Medulla oblongata (tissue), 1 donor: ENCODE measurements at regions not wholly inside any gene's neighbourhood (a gene's known extent, or its start where the extent isn't known, plus 50 kb on each side); places are given as distances from the start of the nearest gene placed in this dataset.

ENCODE experiments used
- DNase-seq: peaks from one replicate; pipeline ENCODE4 v3.0.0-alpha.2; 2015; ENCODE audit errors: extremely low spot score

DNA sequence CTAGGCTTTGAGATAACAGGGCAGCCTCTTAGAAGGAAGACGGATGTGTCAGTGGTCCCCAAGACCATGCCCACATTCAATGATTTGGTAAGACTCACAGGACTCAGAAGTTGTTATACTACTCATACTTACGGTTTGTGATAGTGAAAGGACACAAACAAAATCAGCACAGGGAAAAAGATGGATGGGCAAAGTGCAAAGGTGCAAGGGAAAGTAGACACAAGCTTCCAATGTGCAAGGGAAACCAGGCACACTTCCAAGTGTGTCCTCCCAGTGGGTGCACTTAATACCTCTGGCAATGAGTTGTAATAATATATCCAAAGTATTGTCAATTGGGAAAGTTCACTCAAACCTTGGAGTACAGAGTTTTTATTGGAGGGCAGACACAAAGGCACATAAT, 53.8 kb upstream of the VCX start:
- DNase-seq: no peak

DNA sequence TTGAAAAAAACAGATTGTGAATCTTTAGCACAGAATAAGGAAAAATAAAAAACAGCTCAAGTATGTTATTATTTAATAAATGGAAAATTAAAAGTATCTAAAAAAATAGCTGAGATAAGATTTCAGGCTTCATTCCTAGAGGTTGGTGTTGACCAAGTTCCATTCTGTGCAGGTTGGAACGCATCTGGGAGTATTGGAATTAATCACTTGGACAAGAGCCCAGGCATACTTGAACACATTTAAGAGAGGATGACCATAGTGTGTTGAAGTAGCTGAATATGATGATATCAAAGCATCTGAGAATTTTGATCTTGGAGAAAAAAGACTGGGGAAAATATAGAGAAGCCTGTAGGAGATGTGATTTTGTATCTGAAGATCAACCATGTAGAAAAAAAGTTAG, 54.6 kb upstream of the VCX start:
- DNase-seq: no peak

DNA sequence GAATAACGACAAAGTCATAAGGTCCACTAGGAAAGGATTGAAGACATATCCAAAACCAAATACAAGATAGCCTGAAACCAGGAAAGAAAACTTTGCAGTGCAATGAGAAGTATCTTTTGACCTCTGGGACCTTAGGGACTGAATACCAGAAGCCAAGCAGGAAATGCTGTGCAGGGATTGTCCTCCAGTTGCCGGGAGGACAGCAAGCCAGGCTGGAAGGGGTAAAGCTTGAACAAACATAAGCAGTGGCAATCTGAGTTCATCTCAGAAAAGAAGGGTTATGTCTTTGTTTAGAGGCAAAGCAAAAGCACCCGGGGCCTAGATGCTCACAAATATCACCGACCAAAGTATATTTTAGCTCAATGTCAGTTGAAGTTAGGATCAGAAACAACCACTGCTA, 55.3 kb upstream of the VCX start:
- DNase-seq: no peak

DNA sequence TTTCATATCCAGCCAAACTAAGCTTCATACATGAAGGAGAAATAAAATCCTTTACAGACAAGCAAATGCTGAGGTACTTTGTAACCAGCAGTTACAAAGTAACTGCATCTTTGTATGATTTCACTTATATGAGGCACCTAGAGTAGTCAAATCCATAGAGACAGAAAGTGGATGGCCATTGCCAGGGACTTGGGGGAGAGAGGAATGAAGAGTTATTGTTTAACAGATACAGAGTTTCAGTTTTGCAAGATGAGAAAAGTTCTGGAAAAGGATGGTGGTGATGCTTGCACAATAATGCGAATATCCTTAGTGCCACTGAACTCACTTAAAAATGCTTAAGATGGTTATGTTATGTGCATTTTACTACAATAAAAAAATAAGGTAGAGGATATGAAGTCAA, 58.4 kb upstream of the VCX start:
- no peak for DNase-seq

DNA sequence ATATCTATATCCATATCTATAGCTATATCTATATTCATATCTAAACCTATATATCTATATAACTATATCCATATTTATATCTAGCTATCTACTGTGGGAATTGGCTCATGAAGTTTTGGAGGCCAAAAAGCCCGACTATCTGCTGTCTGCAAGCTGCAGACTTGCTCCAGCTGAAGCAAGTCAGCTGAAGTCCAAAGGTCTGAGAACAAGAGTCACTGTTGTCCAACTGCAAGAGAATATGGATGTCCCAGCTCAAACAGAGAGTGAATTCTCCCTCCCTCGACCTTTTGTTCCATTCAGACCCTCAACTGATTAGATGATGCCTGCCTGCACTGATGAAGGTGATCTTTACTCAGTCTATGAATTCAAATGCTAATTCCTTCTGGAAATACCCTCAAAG, 63.3 kb upstream of the VCX start:
- DNase-seq: no peak

DNA sequence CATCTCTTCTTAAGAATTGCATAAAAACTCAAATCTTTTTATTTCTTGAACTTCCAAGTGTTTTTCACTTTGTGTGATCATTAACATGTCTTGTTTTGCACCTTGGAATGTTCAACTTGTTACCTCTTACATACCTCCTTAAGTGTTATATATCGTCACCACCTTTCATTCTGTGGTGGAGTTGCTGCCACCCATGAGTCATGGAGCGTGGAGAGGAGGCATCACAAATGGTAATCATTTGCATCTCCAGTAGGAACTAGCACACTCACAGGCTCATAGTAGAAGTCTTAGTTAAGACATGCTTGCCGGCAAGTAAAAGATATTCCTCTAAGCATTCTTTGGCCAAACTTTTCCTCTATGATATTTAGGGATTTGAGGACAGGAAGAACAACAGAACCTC, 67.0 kb upstream of the VCX start:
- no peak for DNase-seq

DNA sequence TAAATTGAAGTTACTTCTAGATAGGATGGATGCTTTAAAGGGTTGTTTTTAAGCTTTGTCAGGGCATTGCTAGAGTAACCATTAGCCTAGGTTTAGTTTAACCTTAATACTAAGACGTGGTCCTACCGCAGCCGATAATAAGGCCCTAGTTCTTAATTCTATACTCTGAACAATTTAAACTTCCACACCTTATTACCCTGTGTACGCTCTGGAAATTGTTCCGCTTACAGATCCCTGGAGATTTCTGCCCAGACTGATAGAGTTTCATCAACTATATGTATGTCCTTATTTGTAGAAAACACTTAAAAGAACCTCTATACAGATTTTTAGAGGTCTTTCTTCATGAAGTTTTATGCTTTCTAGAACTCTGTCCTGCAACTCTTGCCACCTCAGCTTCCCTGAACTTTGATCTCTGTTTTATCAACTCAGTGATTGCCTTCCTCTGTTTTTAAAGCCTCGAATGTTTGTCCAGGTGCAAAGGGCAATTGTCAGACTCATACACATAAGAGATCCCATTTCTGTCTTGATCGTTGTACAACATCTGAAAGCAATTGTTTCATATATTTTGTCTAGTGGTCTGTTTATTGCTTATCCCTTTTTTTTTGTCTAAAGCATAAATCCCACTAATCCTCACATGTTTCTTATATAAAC, 71.1 kb upstream of the VCX start:
- DNase-seq: no peak

DNA sequence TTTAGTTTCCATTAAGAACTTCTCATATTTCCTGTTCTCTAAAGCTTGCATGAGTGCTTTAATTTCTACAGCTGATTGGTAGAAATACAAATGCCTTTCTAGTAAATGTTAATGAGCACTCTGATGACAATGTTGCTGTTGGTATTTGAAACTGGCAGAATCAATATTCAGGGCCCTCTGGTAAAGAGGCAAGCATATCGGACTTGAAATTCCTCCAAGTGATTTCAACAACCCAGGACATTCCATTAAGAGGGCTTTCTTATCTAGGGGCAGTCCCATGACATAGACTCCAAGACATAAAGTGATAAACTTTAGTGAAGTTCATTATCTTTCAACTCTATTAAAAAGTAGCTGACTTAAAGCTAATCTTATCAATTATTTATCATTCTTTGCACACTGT, 83.1 kb upstream of the VCX start:
- no peak for DNase-seq

DNA sequence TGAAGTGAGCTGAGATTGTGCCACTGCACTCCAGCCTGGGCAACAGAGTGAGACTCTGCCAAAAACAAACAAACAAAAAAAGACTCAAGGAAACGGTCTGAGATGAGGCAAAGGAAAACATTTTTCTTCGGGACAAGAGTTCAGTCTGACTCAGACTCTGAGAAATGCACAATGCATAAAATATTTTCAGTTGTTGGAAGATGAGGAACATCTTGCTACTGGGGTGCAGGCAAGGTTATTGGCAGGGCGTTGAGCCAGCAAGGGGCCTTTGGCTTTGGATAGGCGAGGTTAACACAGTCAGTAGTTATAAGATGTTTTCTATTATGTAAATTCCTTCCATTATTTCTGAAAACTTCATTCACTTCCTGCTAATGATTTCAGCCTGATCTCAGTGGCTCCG, 96.1 kb upstream of the VCX start:
- DNase-seq: no peak

DNA sequence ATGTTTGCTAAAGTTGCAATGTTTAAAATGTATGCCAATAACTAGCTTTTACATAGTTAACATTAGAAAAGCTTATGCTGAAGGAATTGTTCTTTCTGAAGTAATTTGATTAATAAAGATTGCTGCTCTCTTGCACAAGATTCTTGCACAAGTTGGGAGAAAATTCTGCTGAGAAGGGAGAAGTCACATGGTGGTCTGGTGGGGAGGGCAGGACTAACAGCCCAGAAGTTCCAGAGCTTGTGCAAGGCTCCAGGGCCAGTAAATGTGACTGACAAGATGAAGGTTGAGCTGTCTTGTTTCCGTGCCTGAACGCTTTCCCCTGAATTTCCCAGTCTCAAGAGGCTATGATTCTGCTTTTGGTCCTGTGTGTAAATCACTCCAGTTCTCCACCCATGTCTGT, 112.9 kb upstream of the VCX start:
- DNase-seq: peak; percentile 1

DNA sequence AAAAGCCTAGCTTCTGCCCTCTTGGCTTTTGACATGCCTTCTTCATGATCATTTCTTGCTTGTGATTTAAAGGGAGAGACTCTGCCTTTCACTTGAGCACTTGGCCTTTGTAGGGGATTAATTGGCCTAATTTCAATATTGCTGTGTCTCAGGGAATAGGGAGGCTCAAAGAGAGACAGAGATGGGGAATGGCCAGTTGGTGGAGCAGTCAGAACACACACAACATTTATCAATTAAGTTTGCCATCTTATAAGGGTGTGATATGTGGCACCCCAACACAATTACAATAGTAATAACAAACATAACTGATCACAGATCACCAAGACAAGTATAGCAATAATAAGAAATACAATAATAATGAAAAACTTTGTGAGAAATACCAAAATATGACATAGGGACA, 122.5 kb upstream of the VCX start:
- DNase-seq: no peak

DNA sequence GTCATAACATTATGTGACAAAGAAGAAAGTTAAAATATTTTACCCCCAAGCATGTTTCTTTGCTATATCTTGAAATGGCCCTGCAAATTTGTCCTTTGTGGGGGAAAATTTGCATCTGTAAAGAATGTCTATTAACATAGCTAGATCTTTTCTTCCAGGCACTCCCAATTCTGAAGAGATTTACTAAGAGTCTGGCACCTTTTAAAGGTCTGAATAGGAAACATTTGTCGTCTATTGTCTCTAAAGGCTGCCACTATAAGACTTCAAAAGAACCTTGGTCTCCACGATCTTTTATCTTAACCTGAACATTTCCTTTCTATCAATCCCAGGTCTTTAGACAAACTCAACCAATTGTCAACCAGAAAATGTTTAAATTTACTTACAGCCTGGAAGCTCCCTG, 128.6 kb upstream of the VCX start:
- DNase-seq: no peak

DNA sequence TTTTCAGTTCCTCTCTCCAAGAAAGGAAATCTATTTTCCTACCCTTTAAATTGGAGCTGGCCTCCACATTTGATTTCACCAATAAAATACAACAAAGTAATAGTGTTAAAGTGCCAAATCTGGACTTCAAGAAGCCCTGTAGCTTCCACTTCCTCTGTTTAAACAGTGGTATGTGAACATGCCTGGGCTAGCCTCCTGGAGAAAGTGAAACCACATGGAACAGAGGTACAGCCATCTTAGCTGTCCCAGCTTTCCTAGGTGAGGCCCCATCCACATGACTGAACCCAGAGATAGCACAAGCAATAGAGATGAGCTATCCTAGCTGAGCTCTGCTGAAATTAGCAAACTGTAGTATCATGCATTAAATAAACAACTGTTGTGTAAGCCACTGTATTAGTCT, 131.8 kb upstream of the VCX start:
- no peak for DNase-seq

DNA sequence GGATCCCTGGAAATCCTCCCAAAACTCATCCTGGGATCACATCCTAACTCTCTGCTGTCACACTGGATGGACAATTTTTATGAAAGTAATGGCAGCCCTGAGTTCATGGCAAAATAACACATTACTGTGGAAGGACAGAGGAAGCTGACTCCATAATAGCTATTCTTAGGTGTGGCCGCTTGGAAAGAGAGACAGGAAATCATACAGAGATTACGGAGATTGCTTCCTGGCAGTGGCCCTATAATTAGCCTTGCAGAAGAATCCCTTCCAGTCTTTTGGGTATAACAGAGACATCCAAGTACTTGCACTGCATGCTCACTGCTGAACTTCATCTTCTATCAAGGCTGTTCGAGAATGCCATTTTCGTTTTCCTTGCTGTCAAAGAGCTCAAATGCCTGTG, 133.1 kb upstream of the VCX start:
- DNase-seq: no peak

DNA sequence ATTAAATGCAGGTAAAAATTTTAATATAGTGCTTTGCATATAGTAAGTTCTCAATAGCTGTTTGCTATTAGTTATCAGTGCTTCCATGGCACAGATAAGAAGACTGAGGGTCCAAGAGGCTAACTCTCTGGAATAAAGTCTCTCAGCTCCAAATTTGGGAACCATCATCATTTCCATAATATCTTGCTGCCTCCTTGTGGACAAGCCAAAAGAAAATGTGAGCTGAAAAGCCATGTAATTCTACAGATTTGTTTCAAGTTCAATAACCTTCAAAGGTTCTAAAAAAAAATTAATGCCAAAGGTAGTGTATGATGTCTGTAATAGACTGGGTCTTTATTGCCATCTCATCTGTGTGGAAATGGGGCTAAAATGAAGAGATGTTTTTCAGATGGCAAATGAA, 136.9 kb upstream of the VCX start:
- DNase-seq: no peak

DNA sequence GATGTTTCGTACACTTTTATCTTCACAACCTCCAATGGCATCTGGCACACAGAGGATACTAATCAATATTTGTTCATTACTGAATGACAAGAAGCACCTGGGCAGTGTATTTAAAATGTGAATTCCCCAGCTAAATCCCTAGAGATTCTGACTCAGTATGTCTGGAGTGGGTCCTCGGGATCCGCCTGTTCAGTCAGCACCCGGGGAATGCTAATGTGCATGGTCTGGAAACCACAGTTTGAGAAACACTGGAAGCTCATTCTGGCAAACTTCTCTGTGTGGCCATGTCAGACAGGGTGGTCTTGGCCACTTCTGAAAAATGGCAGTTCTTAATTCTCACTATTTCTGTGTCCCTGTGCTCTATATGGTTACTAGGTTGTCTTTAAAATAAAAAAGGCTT, 138.8 kb upstream of the VCX start:
- DNase-seq: no peak

DNA sequence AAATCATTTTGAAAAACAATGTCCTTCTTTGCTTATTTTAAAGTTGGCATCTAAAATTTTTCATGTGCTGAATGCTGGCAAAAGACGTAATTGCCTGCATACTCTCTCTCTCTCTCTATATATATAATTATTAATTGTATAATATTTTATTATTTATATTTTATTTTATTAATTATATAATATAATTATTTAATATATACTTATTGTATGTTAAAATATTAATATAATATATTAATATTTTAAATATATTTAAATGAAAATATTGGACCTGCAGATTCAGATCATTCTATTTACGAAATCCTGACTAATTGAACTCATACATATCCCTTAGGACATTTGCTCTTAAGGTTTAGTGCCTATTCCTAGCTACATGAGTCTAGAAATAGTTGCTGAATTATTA, 144.7 kb upstream of the VCX start:
- DNase-seq: no peak

DNA sequence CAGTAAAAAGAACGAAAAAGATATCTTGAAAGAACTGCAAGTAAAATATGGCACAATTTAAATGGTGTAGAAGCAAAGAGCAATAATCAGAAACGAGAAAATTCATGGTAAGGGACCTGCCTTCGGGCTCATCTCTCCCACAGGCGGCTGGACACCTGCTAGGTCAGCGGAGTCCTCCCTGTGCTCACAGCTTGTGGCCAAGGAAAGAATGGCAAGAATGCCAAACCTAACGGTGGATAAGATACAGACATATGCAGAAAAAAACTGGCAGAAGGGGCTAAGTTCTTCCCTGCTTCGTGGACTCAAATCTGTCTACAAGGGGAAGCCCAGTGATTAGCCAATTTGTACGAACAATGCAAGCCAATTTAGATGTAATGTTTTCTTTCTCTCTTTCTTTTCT, 152.1 kb upstream of the VCX start:
- no peak for DNase-seq

DNA sequence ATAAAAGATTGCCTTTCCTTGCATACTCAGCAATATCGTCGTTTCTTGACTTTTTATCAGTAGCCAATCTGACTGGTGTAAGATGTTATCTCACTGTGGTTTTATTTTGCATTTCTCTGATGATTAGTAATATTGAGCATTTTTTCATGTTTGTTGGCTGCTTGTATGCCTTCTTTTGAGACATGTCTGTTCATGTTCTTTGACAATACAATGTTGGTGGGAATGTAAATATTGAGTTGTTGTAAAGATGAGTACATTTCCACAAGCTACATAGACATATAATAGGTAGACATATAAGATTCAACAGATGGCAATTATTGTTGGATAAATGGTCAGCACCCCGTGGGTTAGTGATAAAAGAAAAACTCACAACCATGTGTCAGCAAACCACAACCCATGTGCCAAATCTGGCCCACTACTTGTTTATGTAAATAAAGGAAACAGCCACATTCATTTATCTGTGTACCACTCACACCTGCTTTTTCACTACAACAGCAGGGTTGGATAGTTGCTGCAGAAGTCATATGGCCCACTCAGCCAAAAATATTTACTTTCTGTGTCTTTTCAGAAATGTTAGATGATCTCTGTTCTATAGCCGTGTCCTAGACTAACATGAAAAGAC, 153.1 kb upstream of the VCX start:
- DNase-seq: no peak

DNA sequence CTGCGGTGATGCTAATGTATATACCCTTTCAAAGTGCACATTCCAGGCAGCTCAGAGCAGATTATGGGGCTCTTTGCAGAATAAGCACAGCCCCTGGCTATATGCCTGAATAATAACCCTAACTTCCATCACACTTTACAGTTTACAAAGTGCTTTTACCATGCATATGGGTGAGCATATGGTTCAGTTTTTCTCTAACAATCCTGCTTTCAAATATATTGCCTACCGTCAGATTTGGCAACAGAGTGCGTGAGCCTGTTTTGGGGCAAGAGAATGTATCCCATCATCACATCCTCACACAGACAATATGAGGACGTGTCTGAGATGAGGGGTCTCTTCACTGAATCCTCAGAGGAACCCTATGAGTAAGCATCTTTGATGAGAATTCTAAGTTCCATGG, 162.8 kb upstream of the VCX start:
- DNase-seq: no peak

DNA sequence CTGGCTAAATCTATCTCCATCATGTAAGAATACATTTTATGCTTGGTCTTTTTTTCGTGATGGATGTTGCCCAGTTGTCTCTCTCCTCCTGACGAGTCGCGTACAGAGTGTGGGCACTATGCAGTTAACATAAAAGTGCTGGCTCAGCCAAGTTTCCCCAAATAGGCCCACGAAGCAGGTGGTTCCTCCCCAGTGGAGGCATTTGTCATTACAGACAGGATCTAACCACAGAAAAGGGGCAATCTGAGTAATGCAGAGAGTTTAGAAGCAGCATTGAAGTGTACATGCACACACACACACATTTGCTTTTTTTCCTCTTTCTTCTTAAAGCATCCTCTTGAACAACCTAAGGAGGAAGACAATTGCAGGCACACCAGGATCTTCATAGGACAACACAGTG, 188.7 kb upstream of the VCX start:
- no peak for DNase-seq

DNA sequence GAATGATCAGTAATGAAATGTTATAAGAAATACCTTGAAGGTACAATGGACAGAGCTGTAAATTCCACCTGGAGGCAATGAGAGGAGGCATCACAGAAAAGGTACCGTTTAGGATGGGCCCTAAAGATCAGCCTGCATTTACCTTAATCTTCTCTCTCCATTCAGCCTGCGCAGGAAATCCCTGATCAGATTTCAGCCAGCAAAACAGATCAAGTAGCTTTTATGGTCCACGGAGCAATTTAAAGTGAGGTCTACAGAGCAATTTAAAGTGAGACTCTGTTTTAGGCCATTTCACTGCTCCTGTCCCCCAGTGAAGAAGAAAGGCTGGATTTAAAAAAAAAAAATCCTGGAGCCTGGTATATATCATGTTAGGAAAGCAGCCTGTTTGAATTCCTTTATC, 195.1 kb upstream of the VCX start:
- no peak for DNase-seq

DNA sequence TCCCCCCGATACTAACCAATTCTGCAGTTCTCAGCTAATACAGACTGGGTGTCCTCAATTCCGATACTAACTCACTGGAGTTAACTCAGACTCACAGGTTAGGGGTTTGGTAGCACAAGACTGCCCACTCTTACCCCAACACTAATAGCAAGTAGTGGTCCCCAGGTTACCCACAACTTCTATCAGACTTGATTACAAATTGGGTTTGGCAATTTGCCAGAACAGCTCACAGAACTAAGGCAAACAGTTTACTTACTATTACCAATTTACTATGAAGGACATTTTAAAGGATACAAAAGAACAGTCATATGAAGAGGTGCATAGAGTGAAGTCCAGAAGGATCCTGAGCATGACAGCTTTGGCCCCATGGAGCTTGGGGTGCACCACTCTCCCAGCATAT, 201.8 kb upstream of the VCX start:
- no peak for DNase-seq

DNA sequence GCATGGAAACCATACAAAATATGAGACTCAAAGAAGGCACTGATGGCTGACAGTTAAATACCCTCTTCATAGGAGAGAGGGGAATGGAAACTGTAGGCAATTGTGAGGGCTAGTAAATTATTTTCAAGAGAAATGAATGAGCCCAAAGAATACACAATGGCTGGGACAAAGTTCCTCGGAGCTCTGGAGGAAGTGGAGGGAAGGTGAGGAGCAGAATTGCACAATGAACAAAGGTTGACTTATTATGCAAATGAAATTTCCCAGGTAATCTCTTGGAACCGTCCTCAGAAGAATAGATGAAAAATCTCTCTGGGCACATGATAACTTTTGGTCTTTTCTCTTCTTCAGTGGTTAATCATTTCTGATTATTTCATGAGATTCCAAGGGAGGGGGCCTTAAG, 202.6 kb upstream of the VCX start:
- DNase-seq: no peak
